Neuronal stem cell (in vitro differentiated cells): ENCODE measurements at regions not wholly inside any gene's neighbourhood (a gene's known extent, or its start where the extent isn't known, plus 50 kb on each side); places are given as distances from the start of the nearest gene placed in this dataset.

Source experiments
- DNase-seq: peaks from one replicate; pipeline ENCODE4 v3.0.0-alpha.2; 2013; ENCODE audit warnings: low spot score
- H2AFZ ChIP-seq: one replicate; pipeline ENCODE4 v1.6.1; 2013; ENCODE audit warnings: mild to moderate bottlenecking, low read length, inconsistent platforms
- H2AK5ac ChIP-seq: 2 replicates; pipeline ENCODE4 v1.6.1; 2013; ENCODE audit warnings: low read depth, mild to moderate bottlenecking, inconsistent platforms, low read length, moderate library complexity, mixed read lengths
- H2BK120ac ChIP-seq: 2 replicates; pipeline ENCODE4 v1.6.1; 2013; ENCODE audit warnings: low read depth, mild to moderate bottlenecking, inconsistent platforms, low read length, moderate library complexity, mixed read lengths
- H2BK12ac ChIP-seq: one replicate; pipeline ENCODE4 v1.6.1; 2013; ENCODE audit warnings: low read length, inconsistent platforms
- H2BK15ac ChIP-seq: 2 replicates; pipeline ENCODE4 v1.6.1; 2013; ENCODE audit warnings: mild to moderate bottlenecking, low read length, inconsistent platforms, mixed read lengths
- H2BK5ac ChIP-seq: one replicate; pipeline ENCODE4 v1.6.1; 2013; ENCODE audit warnings: inconsistent platforms, mild to moderate bottlenecking, low read length, moderate library complexity
- H3K14ac ChIP-seq: one replicate; pipeline ENCODE4 v1.6.1; 2013; ENCODE audit warnings: low read length, inconsistent platforms
- H3K18ac ChIP-seq: 2 replicates; pipeline ENCODE4 v1.6.1; 2013; ENCODE audit warnings: low read length, inconsistent platforms
- H3K23ac ChIP-seq: 2 replicates; pipeline ENCODE4 v1.6.1; 2013; ENCODE audit warnings: low read depth, mild to moderate bottlenecking, mixed read lengths, low read length, inconsistent platforms; ENCODE audit not compliant: poor library complexity
- H3K27ac ChIP-seq: replicated peaks from 3 replicates; pipeline ENCODE4 v1.5.1; 2013; ENCODE audit warnings: low read length, inconsistent platforms
- H3K27me3 ChIP-seq, 3 experiments: 2 replicates each; pipeline ENCODE4 v1.6.1; 2013; ENCODE audit warnings: low read length in 3 of 3, mild to moderate bottlenecking in 2 of 3, inconsistent platforms in 1 of 3, low read depth in 1 of 3, mixed read lengths in 1 of 3, moderate library complexity in 1 of 3; ENCODE audit not compliant: control insufficient read depth in 3 of 3, insufficient read depth in 3 of 3
- H3K36me3 ChIP-seq, 2 donors: replicated peaks in 1 of 2; 2 replicates each; pipeline ENCODE4 v1.6.1; 2013; ENCODE audit warnings: low read length in 2 of 2; ENCODE audit not compliant: control insufficient read depth in 2 of 2, insufficient read depth in 2 of 2
- H3K4ac ChIP-seq: 2 replicates; pipeline ENCODE4 v1.6.1; 2013; ENCODE audit warnings: inconsistent platforms, mild to moderate bottlenecking, low read length, moderate library complexity
- H3K4me1 ChIP-seq, 2 donors: 1 replicate in 1 of 2; 2 replicates in 1 of 2; pipeline ENCODE4 v1.6.1; 2013; ENCODE audit warnings: low read length in 2 of 2, low read depth in 1 of 2; ENCODE audit not compliant: control insufficient read depth in 2 of 2, insufficient read depth in 1 of 2
- H3K4me2 ChIP-seq: one replicate; pipeline ENCODE4 v1.6.1; 2013; ENCODE audit warnings: mild to moderate bottlenecking, low read length, inconsistent platforms; ENCODE audit not compliant: insufficient read depth, poor library complexity, severe bottlenecking
- H3K4me3 ChIP-seq, 2 donors: 2 replicates each; pipeline ENCODE4 v1.5.1; 2013; ENCODE audit warnings: low read length in 2 of 2, mild to moderate bottlenecking in 2 of 2, inconsistent platforms in 1 of 2, moderate library complexity in 1 of 2
- H3K79me1 ChIP-seq: one replicate; pipeline ENCODE4 v1.6.1; 2013; ENCODE audit warnings: low read depth, mild to moderate bottlenecking, inconsistent platforms, low read length, moderate library complexity
- H3K9ac ChIP-seq: one replicate; pipeline ENCODE4 v1.6.1; 2013; ENCODE audit warnings: mild to moderate bottlenecking, low read depth, low read length, inconsistent platforms; ENCODE audit not compliant: poor library complexity
- H3K9me3 ChIP-seq, 2 donors: replicated peaks in 1 of 2; 2 replicates each; pipeline versions ENCODE3 to v1.6.1; 2013; ENCODE audit warnings: low read length in 2 of 2, mild to moderate bottlenecking in 2 of 2, inconsistent platforms in 1 of 2, low read depth in 1 of 2, mixed read lengths in 1 of 2, moderate library complexity in 1 of 2; ENCODE audit not compliant: control insufficient read depth in 2 of 2, insufficient read depth in 1 of 2
- H4K8ac ChIP-seq: one replicate; pipeline ENCODE4 v1.6.1; 2013; ENCODE audit warnings: low read depth, mild to moderate bottlenecking, inconsistent platforms, low read length, moderate library complexity
- H4K91ac ChIP-seq: one replicate; pipeline ENCODE4 v1.6.1; 2013; ENCODE audit warnings: low read length, low read depth, mild to moderate bottlenecking, inconsistent platforms; ENCODE audit not compliant: poor library complexity
- WGBS, 2 donors: extraction: QIAGEN DNeasy Blood & Tissue Kit; methylation state at CpG; one replicate each; pipeline ENCODE4 v1.1.7; 2013; ENCODE audit warnings: missing lambda C conversion rate in 2 of 2, mixed read lengths in 1 of 2; ENCODE audit not compliant: insufficient read length in 2 of 2, insufficient replicate concordance in 1 of 2; ENCODE audit errors: extremely low coverage in 2 of 2; 5-methylcytosine and 5-hydroxymethylcytosine counted together

- Histone ChIP-seq H2BK5ac (no peak overlapping the region), H2BK120ac (no peak overlapping the region), H3K14ac (no peak overlapping the region), H2AFZ (no peak overlapping the region), H3K27me3 (no peaks in the 10 kb centered on the region), H3K4me3 (no peak overlapping the region), H3K36me3 (peaks cover 0 to 2% of the 10 kb centered on the region in 2 donors), H3K27ac (no peak overlapping the region), H3K9me3 (peaks cover 6 to 11% of the 10 kb centered on the region in 2 donors), H2AK5ac (no peak overlapping the region), H4K91ac (no peak overlapping the region), H2BK12ac (no peak overlapping the region), H3K9ac (no peak overlapping the region), H3K4ac (no peak overlapping the region), H3K4me2 (no peak overlapping the region), H3K23ac (no peak overlapping the region), H2BK15ac (no peak overlapping the region), H3K4me1 (peaks cover 0 to 4% of the 10 kb centered on the region in 2 donors), H3K79me1 (no peaks in the 10 kb centered on the region), H3K18ac (no peak overlapping the region), H4K8ac (no peak overlapping the region)
- DNase-seq = no peak
These were observed 248.3 kb upstream of the VRK2 start for GRCh38 chr2:57798346-57798745.

- Histone ChIP-seq H3K4me3 (no peak overlapping the region), H4K8ac (no peak overlapping the region), H3K23ac (no peak overlapping the region), H2BK120ac (no peak overlapping the region), H2AFZ (no peak overlapping the region), H2BK15ac (no peak overlapping the region), H3K18ac (no peak overlapping the region), H2BK5ac (no peak overlapping the region), H3K4ac (no peak overlapping the region), H3K4me2 (no peak overlapping the region), H3K4me1 (no peaks in the 10 kb centered on the region), H3K27me3 (no peaks in the 10 kb centered on the region), H3K27ac (no peak overlapping the region), H3K9ac (no peak overlapping the region), H3K9me3 (peaks cover 3 to 11% of the 10 kb centered on the region in 2 donors), H2BK12ac (no peak overlapping the region), H3K36me3 (peaks cover 0 to 2% of the 10 kb centered on the region in 2 donors), H2AK5ac (no peak overlapping the region), H3K79me1 (no peaks in the 10 kb centered on the region), H4K91ac (no peak overlapping the region), H3K14ac (no peak overlapping the region)
- WGBS, 2 donors = no CpG with 5 or more reads among the region's 14 CpGs
- DNase-seq = no peak
These were observed 244.4 kb upstream of the VRK2 start for GRCh38 chr2:57802243-57802642.

DNA sequence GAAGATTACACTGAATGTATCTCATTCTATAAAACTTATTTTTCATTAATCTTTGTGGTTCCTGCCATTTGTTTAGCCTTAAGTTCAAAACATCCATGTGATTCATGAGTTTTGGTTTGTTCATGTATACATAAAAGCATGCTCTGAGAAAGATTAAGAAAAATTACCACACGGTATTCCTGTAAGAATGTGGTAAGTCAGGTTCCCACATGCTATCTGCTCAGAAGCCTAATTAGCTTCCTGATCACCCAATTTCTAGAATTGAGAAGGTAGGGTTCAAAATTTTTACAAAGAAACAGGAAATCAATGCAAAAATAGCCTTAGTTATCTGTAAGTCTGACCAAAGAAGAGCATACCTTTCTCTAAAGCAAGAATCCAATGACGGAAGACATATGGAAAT lies 241.6 kb upstream of the VRK2 start:
- H2BK5ac ChIP-seq = no peak overlapping the region
- H4K91ac ChIP-seq = no peak overlapping the region
- no peaks in the 10 kb centered on the region for H3K9me3 ChIP-seq
- WGBS, 2 donors = no CpG with 5 or more reads among the region's 2 CpGs
- no peak overlapping the region for H2BK12ac ChIP-seq
- no peak overlapping the region for H2BK120ac ChIP-seq
- no peak overlapping the region for H3K4me2 ChIP-seq
- no peak for DNase-seq
- H3K27me3 ChIP-seq = no peaks in the 10 kb centered on the region
- no peak overlapping the region for H2AFZ ChIP-seq
- H2AK5ac ChIP-seq = no peak overlapping the region
- H3K4ac ChIP-seq = no peak overlapping the region
- no peak overlapping the region for H4K8ac ChIP-seq
- H3K4me1 ChIP-seq = no peaks in the 10 kb centered on the region
- H3K23ac ChIP-seq = no peak overlapping the region
- no peaks in the 10 kb centered on the region for H3K36me3 ChIP-seq
- no peaks in the 10 kb centered on the region for H3K79me1 ChIP-seq
- no peak overlapping the region for H3K9ac ChIP-seq
- H3K27ac ChIP-seq = no peak overlapping the region
- no peak overlapping the region for H3K14ac ChIP-seq
- H3K4me3 ChIP-seq = no peak overlapping the region
- H2BK15ac ChIP-seq = no peak overlapping the region
- no peak overlapping the region for H3K18ac ChIP-seq

- Histone ChIP-seq H3K4me1 (no peaks in the 10 kb centered on the region), H3K4me3 (no peak overlapping the region), H3K79me1 (no peaks in the 10 kb centered on the region), H2BK15ac (no peak overlapping the region), H3K27me3 (no peaks in the 10 kb centered on the region), H3K9ac (no peak overlapping the region), H2AK5ac (no peak overlapping the region), H2AFZ (no peak overlapping the region), H2BK5ac (no peak overlapping the region), H3K36me3 (no peaks in the 10 kb centered on the region), H4K8ac (no peak overlapping the region), H3K27ac (no peak overlapping the region), H3K14ac (no peak overlapping the region), H2BK12ac (no peak overlapping the region), H3K23ac (no peak overlapping the region), H2BK120ac (no peak overlapping the region), H3K18ac (no peak overlapping the region), H3K4me2 (no peak overlapping the region), H3K4ac (no peak overlapping the region), H3K9me3 (no peaks in the 10 kb centered on the region), H4K91ac (no peak overlapping the region)
- WGBS, 2 donors = no CpG with 5 or more reads among the region's 1 CpG
- DNase-seq = no peak
These were observed 240.1 kb upstream of the VRK2 start for GRCh38 chr2:57806449-57806968.
